Bone marrow (tissue), 2 donors: ENCODE measurements at regions not wholly inside any gene's neighbourhood (a gene's known extent, or its start where the extent isn't known, plus 50 kb on each side); places are given as distances from the start of the nearest gene placed in this dataset.

Experiments used
- DNase-seq, 2 donors: peaks; one replicate each; lab custom pipeline; 2025; lab: John Stamatoyannopoulos, UW

DNA sequence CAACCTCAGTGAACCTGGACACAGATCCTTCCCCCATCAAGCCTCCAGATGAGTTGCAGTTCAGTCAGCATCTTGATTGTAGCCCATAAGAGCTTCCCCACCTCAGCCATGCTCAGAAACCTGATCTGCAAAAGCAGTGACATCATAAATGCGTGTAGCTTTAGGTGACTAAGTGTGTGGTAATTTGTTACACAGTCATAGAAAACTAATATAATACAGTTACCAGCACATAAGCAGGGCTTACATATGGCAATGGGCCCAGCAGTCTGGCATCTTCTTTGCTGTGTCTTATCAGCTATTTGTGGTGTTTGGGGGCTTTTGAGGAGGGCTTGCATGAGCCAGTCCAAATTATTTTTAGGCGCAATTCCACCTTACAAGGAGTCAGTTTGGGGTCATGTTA, 807.0 kb downstream of the SLC4A3 start:
- DNase-seq: no peak

DNA sequence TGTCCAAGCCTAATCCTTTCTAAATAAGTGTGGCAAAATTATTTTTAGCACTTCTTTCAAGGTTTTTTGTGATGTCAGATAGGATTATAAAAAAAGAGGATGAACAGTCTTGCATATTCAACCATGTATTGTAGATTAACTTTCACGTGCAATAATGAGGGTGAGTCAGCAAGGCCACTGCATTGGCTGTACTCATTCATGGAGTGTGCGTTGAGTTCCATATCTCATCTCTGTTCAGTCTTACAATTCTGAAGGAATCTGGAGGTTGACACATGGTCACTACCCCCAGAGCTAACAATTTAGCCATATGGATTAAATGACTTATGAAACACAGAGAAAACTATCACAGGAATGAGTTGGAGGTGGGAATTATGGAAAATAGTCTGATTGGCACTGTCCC, 810.5 kb downstream of the SLC4A3 start:
- no peak for DNase-seq

DNA sequence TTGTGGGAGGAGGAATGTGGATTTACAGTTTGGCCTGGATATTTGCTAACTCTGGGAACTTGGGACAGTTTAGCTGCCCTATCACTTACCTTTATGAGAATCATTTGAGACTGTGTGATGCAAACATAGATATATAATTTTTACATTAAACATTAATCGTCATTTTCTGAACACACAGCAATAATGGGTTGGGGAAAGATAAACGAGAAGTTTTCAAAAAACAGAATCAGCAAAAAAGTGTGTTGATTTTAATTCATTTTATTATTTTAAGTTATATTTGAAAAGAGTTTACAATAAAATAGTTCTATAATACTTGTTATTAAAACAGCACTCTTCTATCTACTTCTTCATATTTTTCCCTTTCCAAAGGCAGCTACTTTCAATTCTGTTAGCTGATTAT, 813.3 kb downstream of the SLC4A3 start:
- DNase-seq: no peak

DNA sequence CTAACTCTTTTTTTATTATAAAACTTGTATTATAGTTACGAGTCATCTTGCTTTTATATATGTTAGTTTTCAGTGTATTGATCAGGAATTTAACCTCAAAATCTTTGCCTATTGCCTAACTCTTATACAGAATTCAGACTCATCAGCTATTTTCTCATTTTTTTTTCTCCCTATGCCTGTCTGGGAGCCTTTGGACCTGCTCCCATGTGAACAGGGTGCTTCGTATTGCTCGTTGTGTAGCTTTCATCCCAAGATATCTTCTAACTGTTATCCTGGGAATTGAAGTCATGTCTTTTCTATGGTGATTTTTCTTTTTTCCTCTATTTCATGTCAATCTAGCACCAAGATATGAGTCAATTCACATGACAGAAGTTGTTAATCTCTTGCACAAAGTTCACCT, 814.0 kb downstream of the SLC4A3 start:
- DNase-seq: no peak

DNA sequence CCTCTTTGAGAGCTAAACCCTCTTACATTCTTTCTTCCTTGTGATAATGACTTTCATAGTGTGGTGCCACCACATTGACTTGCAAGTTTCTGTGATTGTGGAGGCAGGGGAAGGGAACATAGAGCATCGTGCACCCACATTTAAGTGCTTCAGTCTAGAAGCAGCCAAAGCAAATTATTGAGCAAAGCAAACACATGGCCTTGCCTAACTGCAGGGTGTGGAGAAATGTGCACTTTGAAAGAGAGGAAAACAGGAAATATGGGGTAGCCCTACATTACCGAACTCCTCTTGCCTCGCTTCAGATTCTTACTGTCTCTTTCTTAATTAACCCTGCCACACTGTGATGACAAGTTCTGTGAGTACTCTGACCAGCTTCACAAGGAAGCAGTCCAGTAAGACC, 814.6 kb downstream of the SLC4A3 start:
- no peak for DNase-seq

DNA sequence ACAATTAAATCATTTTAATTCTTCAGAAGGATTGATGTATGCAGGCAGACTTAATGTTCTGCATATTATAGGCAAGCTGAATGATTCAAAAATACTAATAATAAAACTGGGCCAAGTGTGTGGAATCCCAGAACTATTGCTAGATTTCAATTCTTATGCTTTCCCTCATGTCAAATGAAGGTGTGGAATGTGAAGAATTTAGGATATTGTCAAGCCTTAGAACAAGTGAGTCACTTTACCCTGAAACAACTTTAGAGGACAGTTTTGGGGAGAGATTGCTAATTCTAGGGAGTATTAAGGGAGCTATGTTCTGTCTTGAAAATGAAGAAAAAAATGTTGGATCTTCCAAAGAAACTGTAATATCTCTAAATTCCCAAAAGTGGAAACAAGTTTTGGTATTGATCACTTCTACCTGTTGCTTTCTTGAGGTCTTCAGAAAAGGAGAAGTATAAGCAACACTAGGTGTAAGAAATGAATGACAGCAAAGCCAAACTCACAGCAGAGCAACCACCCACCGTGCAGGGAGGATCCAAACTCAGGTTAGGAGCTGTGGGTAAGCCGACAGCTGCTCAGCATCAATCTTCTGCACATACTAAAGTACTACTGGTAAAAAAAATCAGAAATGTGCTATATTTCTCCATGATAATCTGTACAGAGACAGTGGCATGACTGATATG, 818.1 kb downstream of the SLC4A3 start:
- DNase-seq: no peak

DNA sequence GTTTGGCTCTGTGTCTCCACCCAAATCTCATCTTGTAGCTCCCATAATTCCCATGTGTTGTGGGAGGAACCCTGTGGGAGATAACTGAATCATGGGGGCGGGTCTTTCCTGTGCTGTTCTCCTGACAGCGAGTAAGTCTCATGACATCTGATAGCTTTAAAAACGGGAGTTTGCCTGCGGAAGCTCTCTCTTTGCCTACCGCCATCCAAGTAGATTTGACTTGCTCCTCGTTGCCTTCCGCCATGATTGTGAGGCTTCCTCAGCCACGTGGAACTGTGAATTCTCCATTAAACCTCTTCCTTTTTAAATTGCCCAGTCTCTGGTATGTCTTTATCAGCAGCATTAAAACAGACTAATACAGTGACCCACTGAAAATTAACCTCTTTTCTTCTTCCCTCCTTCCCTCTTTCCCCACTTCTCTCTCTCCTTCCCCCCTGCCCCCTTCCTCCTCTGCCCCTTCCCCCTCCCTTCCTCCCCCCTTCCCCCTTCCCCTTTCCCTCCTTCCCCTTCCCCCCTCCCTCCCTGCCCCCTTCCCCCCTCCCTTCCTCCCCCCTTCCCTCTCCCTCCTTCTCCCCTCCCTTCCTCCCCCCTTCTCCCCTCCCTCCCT, 818.8 kb downstream of the SLC4A3 start:
- no peak for DNase-seq

DNA sequence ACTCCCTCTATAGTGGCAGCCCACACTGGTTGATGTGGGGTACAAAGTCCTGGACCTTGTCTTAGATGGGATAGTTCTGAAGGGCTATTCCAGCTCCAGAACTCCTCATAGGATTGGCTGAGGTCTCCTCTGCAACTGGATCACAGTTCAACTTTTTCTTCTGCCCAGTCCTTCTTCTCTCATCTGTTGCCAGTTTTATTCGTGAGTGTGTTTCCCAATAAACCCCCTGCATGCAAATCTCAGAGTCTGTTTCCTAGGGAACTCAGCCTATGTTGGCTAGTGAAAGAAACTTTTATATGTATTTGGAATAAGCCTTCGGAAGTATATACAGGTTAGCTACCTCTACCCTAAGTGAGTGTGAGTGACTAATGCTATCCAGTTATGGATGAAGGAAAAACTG, 823.4 kb downstream of the SLC4A3 start:
- no peak for DNase-seq

DNA sequence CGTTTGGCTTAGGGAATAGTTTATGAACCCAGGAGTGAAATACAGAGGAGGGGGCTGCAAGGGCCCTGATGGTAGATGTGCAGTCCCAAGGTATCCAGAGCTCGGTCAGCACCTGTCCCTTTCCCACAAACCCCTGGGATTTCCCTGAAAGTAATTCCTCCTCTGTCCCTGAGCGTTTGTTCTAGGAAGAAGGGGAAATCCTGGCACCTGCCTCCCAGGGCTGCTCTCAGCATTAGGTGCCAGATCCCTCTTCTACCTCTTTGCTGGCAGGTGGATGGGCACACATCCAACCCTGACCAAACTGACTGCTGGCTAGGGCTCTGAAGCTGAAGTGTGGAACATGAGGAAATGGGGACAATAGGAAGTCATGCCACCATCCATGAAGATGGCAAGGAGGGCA, 824.0 kb downstream of the SLC4A3 start:
- DNase-seq: no peak

DNA sequence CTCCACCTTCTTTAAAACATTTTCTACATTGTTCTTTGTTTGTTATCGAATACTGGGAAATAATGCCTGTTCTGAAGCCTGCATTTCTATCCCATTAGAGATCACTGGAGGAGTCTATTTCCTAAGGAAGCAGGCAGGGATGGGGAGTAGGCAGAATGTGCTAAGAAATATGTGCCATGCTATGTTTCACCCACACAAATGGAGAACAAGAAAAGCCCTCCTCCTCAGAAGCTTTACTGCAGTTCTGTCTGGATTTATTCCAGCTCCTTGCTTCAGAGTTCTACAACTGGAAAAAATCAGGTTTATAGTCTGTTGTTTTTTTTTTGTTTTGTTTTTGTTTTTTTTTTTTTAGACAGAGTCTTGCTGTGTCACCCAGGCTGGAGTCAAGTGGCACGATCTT, 825.1 kb downstream of the SLC4A3 start:
- DNase-seq: no peak

DNA sequence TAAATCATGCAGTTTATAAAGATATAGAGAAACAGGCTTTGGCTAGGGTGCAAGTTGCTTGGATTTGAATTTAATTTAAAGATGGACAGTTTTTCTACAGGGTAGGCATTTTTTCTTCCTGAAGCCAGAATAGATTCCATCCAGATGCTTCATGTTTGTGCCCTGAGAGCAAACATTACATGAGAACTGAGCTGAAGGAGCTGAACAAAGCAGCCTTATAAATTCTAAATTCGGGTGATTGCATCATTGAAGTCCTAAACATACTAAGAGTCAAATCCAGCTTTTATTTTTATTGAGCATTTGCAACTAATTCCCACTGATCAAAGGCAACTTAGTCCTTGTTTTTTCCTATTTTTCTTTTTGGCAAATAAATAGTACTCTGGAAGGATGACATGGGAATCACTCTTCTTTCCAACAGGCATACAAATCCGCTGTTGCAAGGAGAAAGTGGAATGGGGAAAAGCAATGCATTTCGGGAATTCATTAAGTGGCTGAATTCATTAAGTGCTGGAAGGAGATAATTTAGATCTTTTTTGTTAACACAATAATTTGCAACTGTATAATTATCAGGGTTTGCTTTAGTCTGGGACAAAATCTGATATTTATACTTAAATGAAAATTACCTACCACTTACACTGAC, 828.0 kb downstream of the SLC4A3 start:
- no peak for DNase-seq

DNA sequence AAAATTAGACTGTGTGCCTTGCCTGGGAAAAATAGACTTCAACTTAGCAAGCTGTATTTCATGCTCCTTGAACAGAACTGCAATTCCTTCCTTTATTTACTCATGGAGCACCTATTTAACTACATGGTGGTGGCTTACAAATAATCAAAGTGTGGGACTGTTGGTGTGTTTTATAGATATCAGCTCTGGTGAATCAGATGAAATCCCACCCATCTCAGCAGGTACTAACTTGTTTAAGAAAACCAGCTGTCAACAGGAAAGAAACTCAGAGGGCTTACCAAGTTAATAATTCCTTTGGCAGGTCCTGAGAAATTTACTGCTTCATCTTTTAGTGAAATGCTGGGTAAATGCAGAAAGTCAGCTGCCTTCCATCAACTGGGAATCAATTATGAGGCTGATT, 830.6 kb downstream of the SLC4A3 start:
- no peak for DNase-seq

DNA sequence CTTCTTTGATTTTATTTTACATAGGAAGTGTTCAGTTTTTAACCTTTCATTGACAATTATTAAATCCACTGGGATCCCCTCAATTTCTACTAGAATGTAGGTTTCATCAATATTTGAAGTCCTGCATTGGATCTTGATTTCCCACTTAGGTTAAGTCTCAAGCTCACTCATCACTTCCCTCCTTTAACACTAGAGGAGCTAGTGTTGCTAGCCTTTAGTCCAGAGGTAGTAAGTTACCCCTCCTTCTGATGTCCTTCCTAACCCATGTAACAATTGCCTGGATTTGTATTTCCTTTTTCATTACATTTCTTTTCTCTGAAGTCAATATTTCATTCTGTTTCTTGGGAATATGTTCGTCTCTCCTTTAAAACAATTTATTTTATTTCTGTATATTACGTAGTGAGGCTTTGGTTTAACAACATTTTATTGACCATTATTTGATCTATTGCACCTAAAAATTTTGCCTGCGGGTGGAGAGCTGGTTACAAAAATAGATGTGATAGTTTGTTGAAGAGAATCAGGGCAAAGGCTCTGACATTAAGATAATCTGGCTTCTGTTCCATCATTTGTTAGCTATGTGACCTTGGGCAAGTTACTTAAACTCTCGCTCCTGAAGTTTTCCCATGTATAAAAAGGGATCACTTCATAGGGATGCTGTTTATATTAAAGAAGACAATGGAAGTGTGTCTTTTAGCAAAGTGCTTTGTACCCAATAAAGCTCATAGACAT, 833.0 kb downstream of the SLC4A3 start:
- DNase-seq: no peak

DNA sequence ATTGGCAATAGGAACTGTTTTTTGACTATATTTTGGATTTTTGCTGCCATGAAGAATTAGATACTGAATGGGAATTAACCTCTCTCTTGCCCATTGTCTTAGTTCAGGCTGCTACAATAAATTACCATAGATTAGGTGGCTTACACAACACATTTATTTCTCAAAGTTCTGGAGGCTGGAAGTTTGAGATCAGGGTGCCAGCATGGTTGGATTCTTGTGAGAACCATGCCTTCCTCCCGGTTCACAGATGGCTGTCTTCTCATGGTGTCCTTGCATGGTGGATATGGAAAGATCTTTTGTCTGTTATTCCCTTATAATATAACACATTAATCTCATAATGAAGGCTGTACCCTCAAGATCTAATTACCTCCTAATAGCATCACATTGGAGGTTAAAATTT, 836.4 kb downstream of the SLC4A3 start:
- no peak for DNase-seq

DNA sequence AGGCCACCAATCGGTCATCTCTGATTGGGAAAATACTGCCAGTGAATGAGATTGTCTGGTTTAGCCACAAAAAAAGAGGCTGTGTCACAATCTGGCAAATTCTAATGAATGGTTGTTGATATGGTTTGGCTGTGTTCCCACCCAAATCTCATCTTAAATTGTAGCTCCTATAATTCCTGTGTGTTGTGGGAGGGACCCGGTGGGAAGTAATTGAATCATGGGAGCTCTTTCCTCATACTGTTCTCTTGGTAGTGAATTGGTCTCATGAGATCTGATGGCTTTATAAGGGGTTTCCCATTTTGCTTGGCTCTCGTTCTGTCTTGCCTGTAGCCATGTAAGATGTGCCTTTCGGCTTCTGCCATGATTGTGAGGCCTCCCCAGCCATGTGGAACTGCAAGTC, 838.3 kb downstream of the SLC4A3 start:
- no peak for DNase-seq

DNA sequence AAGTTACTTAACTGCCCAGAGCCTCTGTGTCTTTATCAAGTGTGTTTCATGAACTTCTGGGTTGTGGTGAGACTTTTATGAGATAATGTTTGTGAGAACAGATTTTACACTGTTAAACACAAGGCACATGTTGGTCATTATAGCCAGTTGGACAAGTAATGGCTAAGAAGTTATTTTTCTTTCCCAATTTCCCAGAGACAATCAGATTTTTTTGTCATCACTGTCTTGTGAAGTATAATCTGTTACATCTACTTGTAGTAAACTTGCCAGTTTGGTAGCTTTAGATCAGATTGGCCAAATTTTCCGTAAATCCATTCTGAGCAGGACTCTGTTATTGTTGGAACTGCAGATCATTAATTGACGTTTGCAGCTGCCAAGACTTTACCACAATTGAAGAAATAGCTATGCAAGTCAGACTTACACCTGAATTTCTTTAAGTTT, 838.8 kb downstream of the SLC4A3 start:
- no peak for DNase-seq

DNA sequence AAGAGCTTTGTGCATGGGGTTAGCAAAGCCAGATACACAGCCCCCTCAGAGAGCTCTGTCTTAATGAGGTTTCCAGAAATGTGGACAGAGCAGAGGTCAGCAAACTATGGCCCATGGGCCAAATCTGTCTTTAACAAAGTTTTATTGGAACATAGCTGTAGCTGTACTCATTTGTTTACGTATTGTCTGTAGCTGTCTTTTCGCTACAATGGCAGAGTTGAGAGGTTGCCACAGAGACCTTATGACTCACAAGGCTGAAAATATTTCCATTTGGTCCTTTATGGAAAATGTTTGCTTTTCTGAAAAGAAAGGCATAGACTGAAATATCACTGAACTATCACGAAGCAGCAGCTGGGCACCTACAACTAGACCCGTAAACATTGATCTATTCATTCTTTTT, 841.8 kb downstream of the SLC4A3 start:
- DNase-seq: no peak

DNA sequence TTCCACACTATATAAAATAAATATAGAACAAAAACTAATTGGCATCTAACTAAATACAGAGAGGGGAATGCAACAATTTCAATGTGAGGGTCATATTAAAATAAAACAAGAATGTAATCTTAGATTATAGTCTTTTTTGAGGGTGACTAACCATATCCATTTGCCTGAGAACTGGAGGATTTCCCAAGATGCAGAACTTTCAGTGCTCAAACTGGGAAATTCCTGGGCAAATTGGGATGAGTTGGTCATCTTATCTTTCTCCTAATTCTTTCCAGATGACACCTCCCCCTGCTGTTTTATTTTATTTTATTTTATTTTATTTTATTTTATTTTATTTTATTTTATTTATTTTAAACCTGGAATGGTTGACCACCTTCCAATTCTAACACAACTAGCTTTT, 846.2 kb downstream of the SLC4A3 start:
- no peak for DNase-seq

DNA sequence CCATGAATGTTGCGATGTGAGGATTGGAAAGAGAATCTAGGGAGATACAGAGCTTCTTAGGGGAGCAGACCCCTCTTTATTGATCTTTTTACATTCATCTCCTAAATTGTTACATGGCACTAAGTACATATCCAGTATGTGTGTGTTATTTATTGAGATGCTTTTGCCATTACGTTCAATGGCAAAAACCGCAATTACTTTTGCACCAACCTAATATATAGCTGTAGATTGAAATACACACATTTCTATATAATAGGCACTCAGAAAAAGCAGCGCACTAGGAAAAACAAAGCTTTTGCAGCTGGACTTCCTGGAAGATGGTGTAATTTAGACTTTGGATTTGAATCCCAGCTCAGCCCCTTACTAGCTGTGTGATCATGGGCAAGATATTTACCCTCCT, 849.4 kb downstream of the SLC4A3 start:
- no peak for DNase-seq

DNA sequence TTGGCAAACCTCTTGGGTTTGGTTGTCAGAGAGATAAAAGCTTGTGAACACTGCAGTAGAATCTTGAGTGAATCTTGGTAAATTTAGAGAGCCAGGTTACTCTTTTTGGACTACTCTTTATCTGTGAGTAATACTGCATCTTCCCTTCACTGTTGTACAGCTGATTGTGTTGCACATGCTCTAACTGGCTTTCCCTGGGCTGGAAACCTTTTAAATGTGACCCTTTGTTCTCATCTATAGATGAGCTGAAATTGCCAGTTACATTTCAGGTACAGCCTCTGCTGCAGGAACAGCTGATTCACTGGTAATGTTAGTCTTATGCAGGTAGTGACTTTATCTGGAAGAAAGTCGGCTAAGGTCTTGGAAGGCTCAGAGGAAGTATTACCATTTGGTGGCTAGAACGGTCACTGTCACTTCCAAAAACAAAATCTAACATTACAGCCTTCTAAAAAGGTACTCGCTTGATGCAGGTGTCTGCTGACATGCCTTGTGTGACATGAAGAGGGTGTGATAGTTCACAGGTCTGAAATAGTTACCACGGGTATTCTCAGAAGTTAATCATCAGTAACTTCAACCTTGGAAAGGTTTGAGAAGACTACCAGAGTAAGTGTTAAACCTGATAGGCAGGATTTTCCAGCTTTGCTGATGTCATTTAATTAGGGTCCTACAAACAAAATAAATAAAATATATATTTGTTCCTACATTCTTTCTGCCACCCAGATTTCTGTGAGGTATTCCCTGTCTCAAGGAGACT, 851.1 kb downstream of the SLC4A3 start:
- DNase-seq: no peak

DNA sequence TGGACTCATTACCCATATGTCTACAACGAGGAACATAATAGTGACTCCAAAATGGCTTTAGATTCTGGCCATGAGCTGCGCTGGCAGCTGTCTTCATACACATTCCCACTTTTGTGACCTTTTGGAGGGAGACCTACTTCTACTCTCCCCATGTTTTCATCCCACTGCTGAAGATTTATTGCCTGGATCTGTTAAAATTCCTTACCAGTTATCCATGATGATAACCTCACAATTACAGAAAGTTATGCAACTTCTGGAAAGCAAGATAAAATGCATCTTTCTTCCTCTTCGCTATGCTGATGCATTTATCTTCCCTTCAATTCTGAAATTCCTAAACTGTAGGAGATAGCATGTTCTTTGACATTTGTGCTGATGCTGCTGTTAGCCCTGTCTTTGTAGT, 855.3 kb downstream of the SLC4A3 start:
- DNase-seq: no peak

DNA sequence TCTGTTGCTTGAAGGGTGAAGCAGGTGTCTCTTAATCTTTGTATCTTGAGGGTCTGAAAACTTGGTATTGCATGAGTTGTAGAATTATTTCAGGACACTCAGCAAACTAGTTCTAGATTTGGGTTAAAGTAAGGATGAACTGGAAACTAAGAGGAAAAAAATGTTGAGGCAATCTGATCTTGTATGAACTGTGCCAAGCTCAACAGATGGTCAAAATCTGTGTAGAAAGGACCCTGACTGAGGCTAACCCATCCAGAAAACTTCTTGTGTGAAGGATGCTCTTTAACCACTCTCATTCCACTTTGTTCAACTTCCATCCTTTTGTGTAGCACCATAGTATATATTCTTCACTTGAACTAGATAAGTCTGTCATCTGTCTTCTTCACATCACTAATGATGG, 861.7 kb downstream of the SLC4A3 start:
- no peak for DNase-seq
